Liver (tissue), 8 donors: ENCODE measurements at regions not wholly inside any gene's neighbourhood (a gene's known extent, or its start where the extent isn't known, plus 50 kb on each side); places are given as distances from the start of the nearest gene placed in this dataset.

Source experiments
- DNase-seq: peaks from one replicate; pipeline ENCODE4 v3.0.0-alpha.2; 2017; ENCODE audit warnings: low spot score
- H3K27ac ChIP-seq, 2 donors: one replicate each; pipeline ENCODE4 v1.7.0; 2013; ENCODE audit warnings: inconsistent platforms in 2 of 2, low read length in 2 of 2, control low read depth in 1 of 2, low read depth in 1 of 2, mild to moderate bottlenecking in 1 of 2
- H3K27me3 ChIP-seq, 4 donors: one replicate each; pipeline versions ENCODE4 v1.6.1 to v1.7.0; 2013; ENCODE audit warnings: low read length in 3 of 4, inconsistent platforms in 1 of 4, mild to moderate bottlenecking in 1 of 4, moderate library complexity in 1 of 4; ENCODE audit not compliant: control insufficient read depth in 4 of 4, insufficient read depth in 4 of 4
- H3K36me3 ChIP-seq, 4 donors: one replicate each; pipeline versions ENCODE4 v1.6.1 to v1.7.0; 2013; ENCODE audit warnings: low read length in 3 of 4, mild to moderate bottlenecking in 3 of 4, low read depth in 1 of 4, moderate library complexity in 1 of 4; ENCODE audit not compliant: control insufficient read depth in 4 of 4, insufficient read depth in 3 of 4
- H3K4me1 ChIP-seq, 4 donors: one replicate each; pipeline versions ENCODE4 v1.6.1 to v1.7.0; 2013; ENCODE audit warnings: low read length in 3 of 4, mild to moderate bottlenecking in 3 of 4, moderate library complexity in 1 of 4; ENCODE audit not compliant: control insufficient read depth in 4 of 4, insufficient read depth in 4 of 4
- H3K4me3 ChIP-seq, 3 donors: one replicate each; pipeline versions ENCODE4 v1.6.1 to v1.7.0; 2013; ENCODE audit warnings: low read length in 3 of 3, control low read depth in 1 of 3, low read depth in 1 of 3, mild to moderate bottlenecking in 1 of 3
- H3K9ac ChIP-seq, 2 donors: one replicate each; pipeline ENCODE4 v1.7.0; 2013; ENCODE audit warnings: low read length in 2 of 2, mild to moderate bottlenecking in 2 of 2, moderate library complexity in 2 of 2, control low read depth in 1 of 2, low read depth in 1 of 2
- H3K9me3 ChIP-seq, 4 donors: one replicate each; pipeline versions ENCODE4 v1.6.1 to v1.7.0; 2013; ENCODE audit warnings: low read length in 3 of 4; ENCODE audit not compliant: control insufficient read depth in 4 of 4
- EGR1 ChIP-seq, 2 donors: IDR thresholded peaks; 2 replicates each; pipeline ENCODE4 v1.6.1; 2016 to 2018; ENCODE audit warnings: antibody characterized with exemption in 2 of 2, low read depth in 2 of 2
- FOXA1 ChIP-seq: IDR thresholded peaks from 2 replicates; pipeline ENCODE4 v1.6.1; 2016; ENCODE audit warnings: antibody characterized with exemption
- FOXA2 ChIP-seq: IDR thresholded peaks from 2 replicates; pipeline ENCODE4 v1.6.1; 2016; ENCODE audit warnings: antibody characterized with exemption
- GABPA ChIP-seq, 2 donors: IDR thresholded peaks in 1 of 2; conservative IDR thresholded peaks in 1 of 2; 2 replicates each; pipeline ENCODE4 v1.6.1; 2016; ENCODE audit warnings: antibody characterized with exemption in 2 of 2, mild to moderate bottlenecking in 1 of 2, moderate library complexity in 1 of 2
- HNF4A ChIP-seq, 2 donors: conservative IDR thresholded peaks; 2 replicates each; pipeline ENCODE4 v1.6.1; 2016; ENCODE audit warnings: antibody characterized with exemption in 2 of 2, mild to moderate bottlenecking in 2 of 2
- HNF4G ChIP-seq: IDR thresholded peaks from 2 replicates; pipeline ENCODE4 v1.6.1; 2016; ENCODE audit warnings: antibody characterized with exemption
- NR2F2 ChIP-seq: IDR thresholded peaks from 2 replicates; pipeline ENCODE4 v1.6.1; 2016; ENCODE audit warnings: antibody characterized with exemption
- RAD21 ChIP-seq, 2 donors: IDR thresholded peaks; 2 replicates each; pipeline ENCODE4 v1.6.1; 2016; ENCODE audit warnings: antibody characterized with exemption in 2 of 2, mild to moderate bottlenecking in 2 of 2
- RXRA ChIP-seq, 2 donors: IDR thresholded peaks; 2 replicates each; pipeline ENCODE4 v1.6.1; 2017 to 2018; ENCODE audit warnings: antibody characterized with exemption in 2 of 2, mild to moderate bottlenecking in 1 of 2
- SP1 ChIP-seq: IDR thresholded peaks from 2 replicates; pipeline ENCODE4 v1.6.1; 2018; ENCODE audit warnings: antibody characterized with exemption, mild to moderate bottlenecking
- TAF1 ChIP-seq: conservative IDR thresholded peaks from 2 replicates; pipeline ENCODE4 v1.6.1; 2016; ENCODE audit warnings: antibody characterized with exemption, mild to moderate bottlenecking
- YY1 ChIP-seq: IDR thresholded peaks from 2 replicates; pipeline ENCODE4 v1.6.1; 2016; ENCODE audit warnings: antibody characterized with exemption, mild to moderate bottlenecking
- WGBS: extraction: QIAGEN DNeasy Blood & Tissue Kit; methylation state at CpG from one replicate; pipeline ENCODE4 v1.1.7; 2013; 5-methylcytosine and 5-hydroxymethylcytosine counted together
- TF ChIP-seq, protein P1 (sequence below): IDR thresholded peaks from 2 replicates; pipeline ENCODE4 v1.6.1; 2016; ENCODE audit warnings: antibody characterized with exemption, mild to moderate bottlenecking
- TF ChIP-seq, protein P2 (sequence below): IDR thresholded peaks from 2 replicates; pipeline ENCODE4 v1.6.1; 2016; ENCODE audit warnings: antibody characterized with exemption
- TF ChIP-seq, protein P3 (sequence below): fragments of 150-350 bp; IDR thresholded peaks from 2 replicates; pipeline ENCODE4 v1.5.1; 2017; ENCODE audit warnings: improper control_type of control experiment, low read depth, low read length; ENCODE audit not compliant: missing input control
- TF ChIP-seq, protein P4 (sequence below): IDR thresholded peaks from 2 replicates; pipeline ENCODE4 v1.6.1; 2016; ENCODE audit warnings: antibody characterized with exemption
- TF ChIP-seq, protein P5 (sequence below): IDR thresholded peaks from 2 replicates; pipeline ENCODE4 v1.6.1; 2016; ENCODE audit warnings: antibody characterized with exemption
- donor health status: healthy.
- donor health status: healthy.
- donor health status: healthy.
- donor health status: healthy.
- donor health status: healthy.

DNA sequence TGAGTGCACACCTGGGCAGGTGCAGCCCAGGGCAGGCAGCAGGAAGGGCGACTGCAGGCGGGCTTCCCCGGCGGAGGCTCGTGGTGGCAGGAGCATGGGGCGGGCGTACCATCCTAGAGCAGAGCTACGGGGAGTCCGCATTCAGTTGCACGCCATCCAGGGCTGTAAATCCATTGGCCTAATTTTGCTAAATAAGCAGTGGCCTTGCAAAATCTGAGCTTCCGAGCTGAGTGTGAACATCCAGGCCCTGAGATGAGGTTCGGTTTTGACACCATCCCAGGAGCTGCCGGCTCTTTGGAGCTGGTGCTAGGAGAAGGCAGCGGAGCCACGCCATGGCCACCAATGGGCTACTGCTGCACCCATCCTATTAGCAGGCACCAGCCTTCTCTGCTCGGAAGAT is 664.8 kb downstream of the BRD1 start:
- TF ChIP-seq RAD21 (IDR thresholded peaks at IDR 0.05), result no peak
- no peak for TF ChIP-seq FOXA2
- no peak for TF ChIP-seq NR2F2
- TF ChIP-seq FOXA1, result no peak
- TF ChIP-seq YY1, result no peak
- TF ChIP-seq, protein P1, sequence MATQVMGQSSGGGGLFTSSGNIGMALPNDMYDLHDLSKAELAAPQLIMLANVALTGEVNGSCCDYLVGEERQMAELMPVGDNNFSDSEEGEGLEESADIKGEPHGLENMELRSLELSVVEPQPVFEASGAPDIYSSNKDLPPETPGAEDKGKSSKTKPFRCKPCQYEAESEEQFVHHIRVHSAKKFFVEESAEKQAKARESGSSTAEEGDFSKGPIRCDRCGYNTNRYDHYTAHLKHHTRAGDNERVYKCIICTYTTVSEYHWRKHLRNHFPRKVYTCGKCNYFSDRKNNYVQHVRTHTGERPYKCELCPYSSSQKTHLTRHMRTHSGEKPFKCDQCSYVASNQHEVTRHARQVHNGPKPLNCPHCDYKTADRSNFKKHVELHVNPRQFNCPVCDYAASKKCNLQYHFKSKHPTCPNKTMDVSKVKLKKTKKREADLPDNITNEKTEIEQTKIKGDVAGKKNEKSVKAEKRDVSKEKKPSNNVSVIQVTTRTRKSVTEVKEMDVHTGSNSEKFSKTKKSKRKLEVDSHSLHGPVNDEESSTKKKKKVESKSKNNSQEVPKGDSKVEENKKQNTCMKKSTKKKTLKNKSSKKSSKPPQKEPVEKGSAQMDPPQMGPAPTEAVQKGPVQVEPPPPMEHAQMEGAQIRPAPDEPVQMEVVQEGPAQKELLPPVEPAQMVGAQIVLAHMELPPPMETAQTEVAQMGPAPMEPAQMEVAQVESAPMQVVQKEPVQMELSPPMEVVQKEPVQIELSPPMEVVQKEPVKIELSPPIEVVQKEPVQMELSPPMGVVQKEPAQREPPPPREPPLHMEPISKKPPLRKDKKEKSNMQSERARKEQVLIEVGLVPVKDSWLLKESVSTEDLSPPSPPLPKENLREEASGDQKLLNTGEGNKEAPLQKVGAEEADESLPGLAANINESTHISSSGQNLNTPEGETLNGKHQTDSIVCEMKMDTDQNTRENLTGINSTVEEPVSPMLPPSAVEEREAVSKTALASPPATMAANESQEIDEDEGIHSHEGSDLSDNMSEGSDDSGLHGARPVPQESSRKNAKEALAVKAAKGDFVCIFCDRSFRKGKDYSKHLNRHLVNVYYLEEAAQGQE, result no peak
- H3K27ac ChIP-seq, result no peak overlapping the region
- H3K4me3 ChIP-seq, result no peak overlapping the region
- H3K9me3 ChIP-seq, result no peaks in the 10 kb centered on the region
- H3K36me3 ChIP-seq, result no peaks in the 10 kb centered on the region
- WGBS, result 90% methylated on average over 16 of the region's 16 CpGs
- H3K9ac ChIP-seq, result no peak overlapping the region
- no peaks in the 10 kb centered on the region for H3K27me3 ChIP-seq
- DNase-seq, result no peak
- H3K4me1 ChIP-seq, result no peaks in the 10 kb centered on the region

DNA sequence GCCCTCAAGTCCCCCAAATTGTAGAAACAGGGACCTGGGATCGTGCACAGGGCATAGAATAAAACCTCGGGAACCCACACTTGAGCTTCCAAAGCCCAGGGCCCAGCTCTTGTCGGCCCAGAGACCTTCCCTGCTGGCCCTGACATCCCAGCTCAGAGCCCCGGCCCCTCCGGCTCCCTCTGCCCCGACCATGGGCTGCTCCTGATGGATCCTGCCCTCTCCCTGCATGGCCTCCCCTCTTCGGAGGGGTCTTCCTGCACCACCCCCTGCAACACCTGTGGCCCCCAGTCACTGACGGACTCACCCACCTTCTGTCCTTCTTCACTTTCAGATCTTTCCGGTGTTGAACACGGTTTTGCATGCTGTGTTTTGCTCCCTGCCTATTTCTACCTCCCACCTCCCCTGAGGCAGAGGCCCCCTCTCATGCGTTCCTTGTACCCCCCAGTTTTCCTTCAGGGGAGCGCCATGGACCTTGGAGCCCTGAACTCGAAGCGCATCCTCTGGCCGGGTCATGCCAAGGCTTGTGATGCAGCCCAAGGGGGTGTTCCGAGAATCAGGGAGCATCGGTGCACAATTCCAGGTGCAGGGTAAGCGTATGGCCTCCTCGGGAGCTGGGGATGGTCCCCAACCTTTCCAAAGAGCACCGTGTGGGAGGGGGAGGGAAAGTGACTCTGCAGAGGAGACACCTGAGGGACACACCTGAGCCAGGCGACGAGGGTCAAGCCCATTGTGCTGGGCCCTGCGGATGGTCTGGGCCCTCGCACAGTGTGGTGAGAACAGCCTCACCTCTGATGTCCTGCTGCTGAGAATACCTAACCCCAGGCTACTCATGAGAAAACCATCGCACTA is 666.4 kb downstream of the BRD1 start:
- no peaks in the 10 kb centered on the region for H3K9me3 ChIP-seq
- DNase-seq, result no peak
- TF ChIP-seq EGR1 (IDR thresholded peaks at IDR 0.05; ENCODE audit: low read depth in 2 of 2) (no peak), TAF1 (no peak), RXRA (IDR thresholded peaks at IDR 0.05) (no peak), NR2F2 (no peak)
- TF ChIP-seq, protein P2, sequence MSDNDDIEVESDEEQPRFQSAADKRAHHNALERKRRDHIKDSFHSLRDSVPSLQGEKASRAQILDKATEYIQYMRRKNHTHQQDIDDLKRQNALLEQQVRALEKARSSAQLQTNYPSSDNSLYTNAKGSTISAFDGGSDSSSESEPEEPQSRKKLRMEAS, result no peak
- no peaks in the 10 kb centered on the region for H3K27me3 ChIP-seq
- no peaks in the 10 kb centered on the region for H3K4me1 ChIP-seq
- H3K36me3 ChIP-seq, result no peaks in the 10 kb centered on the region
- no peak overlapping the region for H3K27ac ChIP-seq
- 89% methylated on average over 25 of the region's 25 CpGs for WGBS
- H3K9ac ChIP-seq, result no peak overlapping the region
- H3K4me3 ChIP-seq, result no peak overlapping the region

DNA sequence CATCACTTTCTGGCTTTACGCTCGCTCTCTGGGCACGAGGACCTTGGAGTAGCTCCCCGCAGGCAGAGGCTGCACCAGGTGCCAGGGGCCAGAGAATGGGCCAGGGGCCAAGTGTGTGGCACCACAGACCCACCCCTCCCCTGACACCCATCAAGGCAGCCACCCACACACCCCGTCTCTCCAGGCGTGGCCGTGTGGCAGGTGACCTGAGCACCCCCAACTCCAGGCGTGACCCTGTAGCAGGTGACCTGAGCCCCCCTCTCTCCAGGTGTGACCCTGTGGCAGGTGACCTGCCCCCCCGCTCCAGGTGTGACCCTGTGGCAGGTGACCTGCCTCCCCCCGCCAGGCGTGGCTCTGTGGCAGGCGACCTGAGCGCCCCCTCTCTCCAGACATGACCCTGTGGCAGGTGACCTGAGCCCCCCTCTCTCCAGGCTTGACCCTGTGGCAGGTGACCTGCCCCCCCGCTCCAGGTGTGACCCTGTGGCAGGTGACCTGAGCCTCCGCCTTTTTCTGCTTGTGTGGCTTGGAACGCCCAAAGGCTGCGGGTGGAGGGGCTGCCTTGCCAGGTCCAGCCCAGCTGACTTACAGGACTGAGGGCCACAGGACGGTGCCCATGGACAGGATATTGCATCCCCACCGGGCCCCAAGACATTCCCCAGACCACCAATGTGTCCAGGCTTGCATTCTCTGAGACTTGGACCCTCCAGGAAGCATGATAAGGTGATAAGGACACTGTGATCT is 667.2 kb downstream of the BRD1 start:
- Histone ChIP-seq H3K9ac (no peak overlapping the region), H3K27me3 (no peaks in the 10 kb centered on the region), H3K4me1 (no peaks in the 10 kb centered on the region), H3K4me3 (no peak overlapping the region), H3K9me3 (no peaks in the 10 kb centered on the region), H3K27ac (no peak overlapping the region), H3K36me3 (no peaks in the 10 kb centered on the region)
- 81% methylated on average over 19 of the region's 19 CpGs for WGBS
- no peak for DNase-seq
- TF ChIP-seq SP1, result no peak
- TF ChIP-seq NR2F2, result no peak
- no peak for TF ChIP-seq HNF4A (conservative IDR thresholded peaks at IDR 0.05)
- no peak for TF ChIP-seq HNF4G
- TF ChIP-seq, protein P2, result no peak
- TF ChIP-seq, protein P3, sequence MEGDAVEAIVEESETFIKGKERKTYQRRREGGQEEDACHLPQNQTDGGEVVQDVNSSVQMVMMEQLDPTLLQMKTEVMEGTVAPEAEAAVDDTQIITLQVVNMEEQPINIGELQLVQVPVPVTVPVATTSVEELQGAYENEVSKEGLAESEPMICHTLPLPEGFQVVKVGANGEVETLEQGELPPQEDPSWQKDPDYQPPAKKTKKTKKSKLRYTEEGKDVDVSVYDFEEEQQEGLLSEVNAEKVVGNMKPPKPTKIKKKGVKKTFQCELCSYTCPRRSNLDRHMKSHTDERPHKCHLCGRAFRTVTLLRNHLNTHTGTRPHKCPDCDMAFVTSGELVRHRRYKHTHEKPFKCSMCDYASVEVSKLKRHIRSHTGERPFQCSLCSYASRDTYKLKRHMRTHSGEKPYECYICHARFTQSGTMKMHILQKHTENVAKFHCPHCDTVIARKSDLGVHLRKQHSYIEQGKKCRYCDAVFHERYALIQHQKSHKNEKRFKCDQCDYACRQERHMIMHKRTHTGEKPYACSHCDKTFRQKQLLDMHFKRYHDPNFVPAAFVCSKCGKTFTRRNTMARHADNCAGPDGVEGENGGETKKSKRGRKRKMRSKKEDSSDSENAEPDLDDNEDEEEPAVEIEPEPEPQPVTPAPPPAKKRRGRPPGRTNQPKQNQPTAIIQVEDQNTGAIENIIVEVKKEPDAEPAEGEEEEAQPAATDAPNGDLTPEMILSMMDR, result no peak
- no peak for TF ChIP-seq YY1
- no peak for TF ChIP-seq RAD21 (IDR thresholded peaks at IDR 0.05)
- no peak for TF ChIP-seq GABPA (IDR thresholded peaks at IDR 0.05 in 1 of 2, conservative IDR thresholded peaks at IDR 0.05 in 1 of 2)
- TF ChIP-seq, protein P4, sequence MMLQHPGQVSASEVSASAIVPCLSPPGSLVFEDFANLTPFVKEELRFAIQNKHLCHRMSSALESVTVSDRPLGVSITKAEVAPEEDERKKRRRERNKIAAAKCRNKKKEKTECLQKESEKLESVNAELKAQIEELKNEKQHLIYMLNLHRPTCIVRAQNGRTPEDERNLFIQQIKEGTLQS, result no peak
- TF ChIP-seq, protein P5, sequence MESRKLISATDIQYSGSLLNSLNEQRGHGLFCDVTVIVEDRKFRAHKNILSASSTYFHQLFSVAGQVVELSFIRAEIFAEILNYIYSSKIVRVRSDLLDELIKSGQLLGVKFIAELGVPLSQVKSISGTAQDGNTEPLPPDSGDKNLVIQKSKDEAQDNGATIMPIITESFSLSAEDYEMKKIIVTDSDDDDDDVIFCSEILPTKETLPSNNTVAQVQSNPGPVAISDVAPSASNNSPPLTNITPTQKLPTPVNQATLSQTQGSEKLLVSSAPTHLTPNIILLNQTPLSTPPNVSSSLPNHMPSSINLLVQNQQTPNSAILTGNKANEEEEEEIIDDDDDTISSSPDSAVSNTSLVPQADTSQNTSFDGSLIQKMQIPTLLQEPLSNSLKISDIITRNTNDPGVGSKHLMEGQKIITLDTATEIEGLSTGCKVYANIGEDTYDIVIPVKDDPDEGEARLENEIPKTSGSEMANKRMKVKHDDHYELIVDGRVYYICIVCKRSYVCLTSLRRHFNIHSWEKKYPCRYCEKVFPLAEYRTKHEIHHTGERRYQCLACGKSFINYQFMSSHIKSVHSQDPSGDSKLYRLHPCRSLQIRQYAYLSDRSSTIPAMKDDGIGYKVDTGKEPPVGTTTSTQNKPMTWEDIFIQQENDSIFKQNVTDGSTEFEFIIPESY, result no peak
